ENCODE measurements at regions not wholly inside any gene's neighbourhood (a gene's known extent, or its start where the extent isn't known, plus 50 kb on each side); places are given as distances from the start of the nearest gene placed in this dataset.

DNA sequence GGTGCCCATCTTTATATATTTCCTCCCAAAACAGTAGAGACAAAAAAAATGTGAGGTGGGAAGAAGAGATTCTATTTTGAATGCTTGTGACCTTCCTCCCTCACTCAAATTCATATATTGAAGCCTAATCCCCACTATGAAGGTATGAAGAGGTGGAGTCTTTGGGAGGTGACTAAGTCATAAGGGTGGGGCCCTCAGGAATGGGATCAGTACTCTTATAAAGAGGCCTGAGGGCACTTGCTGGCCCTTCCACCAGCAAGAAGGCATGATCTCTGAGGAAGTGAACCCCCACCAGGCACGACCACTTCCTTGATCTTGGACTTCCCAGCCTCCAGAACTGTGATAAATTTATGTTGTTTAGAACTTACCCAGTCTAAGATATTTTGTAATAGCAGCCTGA lies 517.2 kb upstream of the CNTNAP2 start:
- Mint-ChIP-seq H3K4me1 (no peaks in the 10 kb centered on the region), H3K36me3 (no peaks in the 10 kb centered on the region), H3K4me3 (no peak overlapping the region), H3K27me3 (no peaks in the 10 kb centered on the region), H3K9me3 (peaks cover 0 to 4% of the 10 kb centered on the region in 2 donors), H3K27ac (no peak overlapping the region)
- DNase-seq (no peak), ATAC-seq (replicated peaks) (no peak)

DNA sequence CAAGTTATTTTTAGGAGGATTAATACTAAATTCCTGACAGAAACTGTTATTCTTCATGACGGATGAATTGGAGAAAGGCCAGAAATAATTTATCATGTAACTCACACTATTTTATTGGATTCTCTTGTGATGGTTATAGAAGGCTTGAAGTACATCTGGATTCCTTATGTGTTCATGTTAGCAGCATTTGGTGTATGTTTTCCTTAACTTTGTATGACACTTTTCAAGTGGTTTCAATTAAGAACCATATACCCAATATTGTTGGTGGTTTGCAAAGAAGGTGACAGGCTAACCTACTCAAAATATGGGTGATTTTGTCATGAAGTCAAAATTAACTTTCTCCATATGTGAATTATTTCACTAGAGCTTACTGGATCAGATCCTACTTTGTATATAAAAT lies 532.2 kb upstream of the CNTNAP2 start:
- no peak overlapping the region for H3K4me3 Mint-ChIP-seq
- H3K36me3 Mint-ChIP-seq = no peaks in the 10 kb centered on the region
- H3K4me1 Mint-ChIP-seq = no peaks in the 10 kb centered on the region
- H3K27ac Mint-ChIP-seq = no peak overlapping the region
- DNase-seq (no peak), ATAC-seq (replicated peaks) (no peak)
- H3K27me3 Mint-ChIP-seq = no peaks in the 10 kb centered on the region
- peaks cover 7% of the 10 kb centered on the region in 2 donors for H3K9me3 Mint-ChIP-seq

DNA sequence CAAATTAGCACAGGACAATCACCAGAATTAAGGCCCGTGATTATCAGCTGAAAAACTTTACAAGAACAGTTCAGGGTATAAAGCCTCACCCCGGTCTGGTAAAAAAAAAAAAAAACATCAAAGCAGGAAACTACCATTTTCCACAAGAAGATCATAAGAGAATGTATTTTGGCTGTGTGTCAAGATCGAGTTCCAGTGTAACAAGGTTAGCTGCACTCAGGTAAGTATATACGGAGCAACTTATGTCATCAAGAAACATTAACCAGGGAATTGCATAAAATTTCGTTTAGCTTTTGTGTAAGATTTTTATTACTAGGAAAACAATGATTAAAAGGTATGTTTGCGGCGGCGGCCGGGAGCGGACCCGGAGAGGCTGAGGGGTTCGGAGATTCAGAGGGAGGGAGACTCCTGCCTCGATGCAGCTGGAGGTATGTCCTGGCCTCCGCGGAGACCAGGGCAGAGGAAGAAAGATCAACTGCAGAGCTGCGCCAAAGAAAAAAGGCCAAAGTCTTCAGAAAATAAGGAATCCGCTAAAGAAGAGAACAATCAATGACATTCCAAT lies 533.8 kb upstream of the CNTNAP2 start:
- H3K36me3 Mint-ChIP-seq = no peaks in the 10 kb centered on the region
- H3K9me3 Mint-ChIP-seq = peaks cover 6 to 7% of the 10 kb centered on the region in 2 donors
- no peak overlapping the region for H3K27ac Mint-ChIP-seq
- no peaks in the 10 kb centered on the region for H3K27me3 Mint-ChIP-seq
- H3K4me1 Mint-ChIP-seq = no peaks in the 10 kb centered on the region
- H3K4me3 Mint-ChIP-seq = no peak overlapping the region
- DNase-seq (no peak), ATAC-seq (replicated peaks) (no peak)

DNA sequence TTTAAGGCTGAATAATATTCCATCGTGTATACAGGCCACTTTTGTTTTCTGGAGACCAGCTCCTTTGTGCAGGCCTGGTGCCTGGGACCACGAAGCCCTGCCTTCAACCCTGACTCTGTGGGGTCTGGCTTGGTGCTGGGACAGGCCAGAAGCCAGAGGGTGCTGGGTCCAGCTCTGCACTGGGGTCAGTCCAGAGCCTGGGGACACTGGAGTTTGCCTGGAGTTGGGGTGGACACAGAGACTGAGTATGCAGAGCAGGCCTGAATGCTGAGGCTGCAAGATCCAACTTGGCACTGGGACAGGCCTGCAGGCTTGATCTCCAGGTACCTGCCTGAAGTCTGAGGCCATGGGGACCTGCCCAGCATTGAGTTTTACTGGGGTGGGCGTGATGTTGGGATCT lies 558.8 kb upstream of the CNTNAP2 start:
- H3K27ac Mint-ChIP-seq = no peak overlapping the region
- no peak for DNase-seq
- no peaks in the 10 kb centered on the region for H3K27me3 Mint-ChIP-seq

DNA sequence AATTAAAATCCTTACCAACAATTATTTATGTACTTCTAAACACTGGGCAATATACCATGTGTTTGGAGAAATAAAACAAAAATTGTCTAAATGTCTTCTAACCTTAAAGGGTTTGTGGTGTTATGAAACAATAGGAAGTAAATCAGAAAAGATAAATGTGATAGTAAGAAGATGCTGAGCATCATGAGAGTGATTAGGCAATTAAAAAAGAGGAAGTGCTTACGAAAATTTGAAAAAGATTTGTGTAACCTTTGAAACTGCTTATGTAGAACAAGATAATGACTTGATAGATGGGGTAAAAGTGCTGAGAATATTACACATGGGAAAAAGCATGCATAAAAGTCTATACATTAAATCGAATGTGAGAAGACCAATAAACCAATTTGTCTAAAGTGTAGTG lies 573.4 kb upstream of the CNTNAP2 start:
- Mint-ChIP-seq H3K27ac (no peak overlapping the region), H3K4me1 (no peaks in the 10 kb centered on the region), H3K27me3 (no peaks in the 10 kb centered on the region), H3K4me3 (no peak overlapping the region), H3K36me3 (no peaks in the 10 kb centered on the region), H3K9me3 (no peaks in the 10 kb centered on the region)
- ATAC-seq (replicated peaks) (no peak), DNase-seq (no peak)

More for the DNA sequence above, 558.8 kb upstream of the CNTNAP2 start:
- H3K4me1 Mint-ChIP-seq = no peaks in the 10 kb centered on the region
- no peaks in the 10 kb centered on the region for H3K36me3 Mint-ChIP-seq
- H3K4me3 Mint-ChIP-seq = no peak overlapping the region
- no peaks in the 10 kb centered on the region for H3K9me3 Mint-ChIP-seq
- ATAC-seq (replicated peaks) = peak in 1 of 2 donors; percentile 19

DNA sequence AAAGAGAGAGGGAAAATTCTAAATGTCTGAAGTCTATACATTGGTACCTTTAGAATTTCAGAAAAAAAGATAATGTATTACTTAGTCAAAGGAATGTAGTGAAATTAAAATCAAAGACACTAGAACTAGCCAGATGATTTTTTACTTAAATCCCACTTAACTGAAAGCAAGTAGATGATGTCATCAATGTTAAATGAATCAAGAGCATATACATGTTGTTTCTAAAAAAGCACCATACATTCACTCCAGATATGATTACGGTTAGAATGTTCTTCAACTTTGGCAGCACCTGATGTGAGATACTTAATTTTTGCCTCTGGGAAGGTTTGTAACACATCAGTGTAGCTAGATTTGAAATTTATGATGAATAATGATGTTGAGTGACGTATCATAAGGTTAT lies 576.7 kb upstream of the CNTNAP2 start:
- no peaks in the 10 kb centered on the region for H3K36me3 Mint-ChIP-seq
- DNase-seq (no peak), ATAC-seq (replicated peaks) (no peak)
- no peaks in the 10 kb centered on the region for H3K4me1 Mint-ChIP-seq
- no peaks in the 10 kb centered on the region for H3K9me3 Mint-ChIP-seq
- H3K4me3 Mint-ChIP-seq = no peak overlapping the region
- no peaks in the 10 kb centered on the region for H3K27me3 Mint-ChIP-seq
- no peak overlapping the region for H3K27ac Mint-ChIP-seq

DNA sequence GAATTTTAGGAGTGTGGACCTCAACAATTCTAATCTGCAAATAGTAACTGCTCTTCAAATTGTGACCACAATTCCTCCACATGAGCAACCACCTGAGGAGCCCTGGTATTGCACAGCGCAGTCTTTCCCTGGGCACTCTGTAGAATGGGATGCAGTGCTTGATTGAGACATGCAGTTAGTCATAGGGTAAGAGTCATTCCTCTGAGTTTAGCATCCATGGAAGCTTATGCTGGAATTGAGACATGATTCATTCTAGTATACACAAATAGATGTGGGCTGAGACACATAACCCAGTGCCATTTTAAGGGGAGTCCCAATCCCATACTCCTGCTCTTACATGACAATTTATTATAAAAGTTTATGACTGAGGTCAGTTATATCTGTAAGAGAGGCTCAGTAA lies 582.3 kb upstream of the CNTNAP2 start:
- H3K27me3 Mint-ChIP-seq = no peaks in the 10 kb centered on the region
- no peak overlapping the region for H3K4me3 Mint-ChIP-seq
- no peaks in the 10 kb centered on the region for H3K36me3 Mint-ChIP-seq
- no peak overlapping the region for H3K27ac Mint-ChIP-seq
- ATAC-seq (replicated peaks) = no peak
- H3K9me3 Mint-ChIP-seq = peaks cover 0 to 2% of the 10 kb centered on the region in 2 donors
- DNase-seq = no peak
- no peaks in the 10 kb centered on the region for H3K4me1 Mint-ChIP-seq

DNA sequence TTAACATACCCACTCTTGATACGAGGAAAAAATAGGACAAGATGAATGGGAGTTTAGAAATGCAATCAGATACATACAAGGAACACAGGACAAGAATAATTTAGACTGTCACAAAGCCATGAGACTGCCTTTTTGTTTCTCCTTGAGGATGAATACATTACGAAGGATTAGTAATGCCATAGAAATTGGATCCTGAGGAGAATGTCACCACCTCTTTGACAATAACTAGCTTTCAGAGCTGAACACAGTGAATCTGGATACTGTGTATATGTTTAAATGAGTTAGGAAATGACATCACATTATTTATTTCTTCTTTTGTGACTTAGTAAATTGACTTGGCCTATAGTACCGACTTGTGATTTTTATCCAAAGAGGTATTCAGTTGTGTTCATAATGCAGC lies 596.3 kb upstream of the CNTNAP2 start:
- Mint-ChIP-seq H3K27me3 (no peaks in the 10 kb centered on the region), H3K36me3 (no peaks in the 10 kb centered on the region), H3K27ac (no peak overlapping the region)

DNA sequence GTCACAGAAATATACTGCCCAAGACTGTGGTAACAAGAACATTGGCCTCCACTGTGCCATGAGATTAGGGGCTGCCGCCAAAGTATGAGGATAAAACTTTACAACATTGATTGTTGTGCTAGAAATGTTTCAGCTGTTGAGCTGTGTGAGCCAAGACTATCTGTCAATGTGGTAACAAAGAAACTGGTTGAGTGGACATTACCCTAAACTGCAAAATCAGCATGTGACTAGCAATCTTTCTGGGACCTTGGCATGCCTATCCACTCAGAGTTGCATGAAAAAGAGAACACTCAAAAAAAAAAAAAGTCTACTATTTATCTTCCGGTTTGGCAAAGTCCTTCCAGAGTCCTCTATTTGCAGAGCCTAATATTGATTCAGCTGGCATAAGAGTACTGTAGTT lies 605.6 kb upstream of the CNTNAP2 start:
- no peaks in the 10 kb centered on the region for H3K4me1 Mint-ChIP-seq

More for the DNA sequence above, 596.3 kb upstream of the CNTNAP2 start:
- H3K9me3 Mint-ChIP-seq = no peaks in the 10 kb centered on the region
- DNase-seq = no peak
- H3K4me1 Mint-ChIP-seq = no peaks in the 10 kb centered on the region
- no peak for ATAC-seq (replicated peaks)
- H3K4me3 Mint-ChIP-seq = no peak overlapping the region

DNA sequence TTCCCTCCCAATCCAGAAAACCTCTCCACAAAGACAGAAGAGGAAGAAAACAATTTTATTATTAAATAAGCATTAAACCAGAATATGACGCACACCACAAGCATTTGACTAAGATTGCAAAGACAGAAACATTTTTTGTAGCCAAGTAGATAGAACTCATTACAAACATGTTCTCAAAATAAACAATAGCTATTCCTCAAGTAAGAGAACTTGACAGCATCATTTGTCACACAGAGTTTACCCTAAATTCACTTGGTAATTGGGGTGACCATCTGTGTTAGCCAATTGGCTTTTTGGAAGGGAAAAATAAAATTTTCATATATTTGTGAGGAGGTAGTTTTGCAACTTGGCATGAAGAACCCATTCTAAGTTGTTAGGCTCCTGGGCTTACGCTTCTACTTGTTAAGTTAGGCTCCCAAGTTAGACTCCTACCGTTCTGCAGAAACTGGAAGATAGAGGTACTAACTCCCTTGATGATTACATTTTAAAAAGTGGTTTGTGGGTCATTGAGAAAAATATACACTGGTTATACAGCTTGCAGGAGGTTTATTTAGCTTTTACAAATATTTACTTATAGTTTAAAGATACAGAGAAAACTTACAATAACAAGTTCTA lies 618.6 kb upstream of the CNTNAP2 start:
- Mint-ChIP-seq H3K9me3 (peaks cover 0 to 7% of the 10 kb centered on the region in 2 donors), H3K4me1 (no peaks in the 10 kb centered on the region), H3K27ac (no peak overlapping the region), H3K27me3 (no peaks in the 10 kb centered on the region), H3K4me3 (no peak overlapping the region), H3K36me3 (peaks cover 0 to 2% of the 10 kb centered on the region in 2 donors)
- no peak for DNase-seq
- ATAC-seq (replicated peaks) = no peak

More for the DNA sequence above, 605.6 kb upstream of the CNTNAP2 start:
- Mint-ChIP-seq H3K4me3 (no peak overlapping the region), H3K36me3 (no peaks in the 10 kb centered on the region), H3K27ac (no peak overlapping the region), H3K27me3 (no peaks in the 10 kb centered on the region), H3K9me3 (peaks cover 5 to 8% of the 10 kb centered on the region in 2 donors)
- no peak for ATAC-seq (replicated peaks)
- no peak for DNase-seq

DNA sequence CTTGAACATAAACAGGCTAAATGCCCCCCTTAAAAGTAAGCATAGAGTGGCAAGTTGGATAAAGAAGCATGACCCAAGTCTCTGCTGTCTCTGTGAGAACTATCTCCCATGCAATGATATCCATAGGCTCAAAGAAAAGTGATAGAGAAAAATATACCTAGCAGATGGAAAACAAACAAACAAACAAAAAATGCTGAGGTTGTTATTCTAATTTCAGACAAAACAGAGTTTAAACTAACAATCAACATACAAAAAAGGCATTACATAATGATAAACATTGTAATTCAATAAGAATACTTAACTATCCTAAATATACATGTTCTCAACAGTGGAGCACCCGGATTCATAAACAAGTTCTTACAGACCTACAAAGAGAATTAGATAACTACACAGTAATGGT lies 626.2 kb upstream of the CNTNAP2 start:
- DNase-seq = no peak
- H3K4me1 Mint-ChIP-seq = no peaks in the 10 kb centered on the region
- ATAC-seq (replicated peaks) = no peak
- H3K4me3 Mint-ChIP-seq = no peak overlapping the region
- H3K27me3 Mint-ChIP-seq = no peaks in the 10 kb centered on the region
- H3K9me3 Mint-ChIP-seq = peaks cover 13 to 24% of the 10 kb centered on the region in 2 donors
- H3K36me3 Mint-ChIP-seq = peaks cover 0 to 2% of the 10 kb centered on the region in 2 donors
- H3K27ac Mint-ChIP-seq = no peak overlapping the region

DNA sequence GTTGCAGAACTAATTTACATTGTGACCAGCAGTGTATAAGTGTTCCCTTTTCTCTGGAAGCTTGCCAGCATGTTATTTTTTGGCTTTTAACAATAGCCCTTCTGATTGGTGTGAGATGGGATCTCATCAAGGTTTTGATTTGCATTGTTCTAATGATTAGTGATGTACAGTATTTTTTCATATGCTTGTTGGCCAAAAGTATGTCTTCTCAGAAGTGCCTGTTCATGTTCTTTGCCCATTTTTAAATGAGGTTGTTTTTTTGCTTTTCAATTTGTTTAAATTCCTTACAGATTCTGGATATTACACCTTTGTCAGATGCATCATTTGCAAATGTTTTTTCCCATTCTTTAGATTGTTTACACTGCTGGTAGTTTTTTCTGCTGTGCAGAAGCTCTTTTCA lies 627.0 kb upstream of the CNTNAP2 start:
- Mint-ChIP-seq H3K9me3 (peaks cover 13 to 23% of the 10 kb centered on the region in 2 donors), H3K36me3 (peaks cover 0 to 2% of the 10 kb centered on the region in 2 donors), H3K27ac (no peak overlapping the region), H3K4me1 (no peaks in the 10 kb centered on the region), H3K27me3 (no peaks in the 10 kb centered on the region), H3K4me3 (no peak overlapping the region)
- DNase-seq (no peak), ATAC-seq (replicated peaks) (no peak)

DNA sequence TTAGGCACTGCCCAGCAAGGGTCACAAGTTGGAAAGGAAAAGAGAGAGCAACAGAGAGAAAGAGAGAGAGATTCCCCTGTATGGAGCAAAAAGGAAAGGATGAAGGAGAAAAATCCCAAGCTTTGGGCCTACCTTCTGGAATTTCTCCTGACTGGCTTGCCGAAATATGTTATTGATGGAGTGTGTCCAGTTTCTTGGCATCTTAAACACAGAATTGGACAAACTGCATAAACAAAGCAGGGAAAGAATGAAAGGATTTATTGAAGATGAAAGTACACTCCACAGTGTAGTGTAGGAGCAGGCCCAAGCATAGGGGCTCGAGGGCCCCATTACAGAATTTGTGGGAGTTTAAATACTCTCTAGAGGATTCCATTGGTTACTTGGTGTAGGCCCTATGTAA lies 627.8 kb upstream of the CNTNAP2 start:
- Mint-ChIP-seq H3K9me3 (peaks cover 13 to 18% of the 10 kb centered on the region in 2 donors), H3K4me3 (no peak overlapping the region), H3K27ac (no peak overlapping the region), H3K4me1 (no peaks in the 10 kb centered on the region), H3K36me3 (no peaks in the 10 kb centered on the region), H3K27me3 (no peaks in the 10 kb centered on the region)
- DNase-seq (no peak), ATAC-seq (replicated peaks) (no peak)

DNA sequence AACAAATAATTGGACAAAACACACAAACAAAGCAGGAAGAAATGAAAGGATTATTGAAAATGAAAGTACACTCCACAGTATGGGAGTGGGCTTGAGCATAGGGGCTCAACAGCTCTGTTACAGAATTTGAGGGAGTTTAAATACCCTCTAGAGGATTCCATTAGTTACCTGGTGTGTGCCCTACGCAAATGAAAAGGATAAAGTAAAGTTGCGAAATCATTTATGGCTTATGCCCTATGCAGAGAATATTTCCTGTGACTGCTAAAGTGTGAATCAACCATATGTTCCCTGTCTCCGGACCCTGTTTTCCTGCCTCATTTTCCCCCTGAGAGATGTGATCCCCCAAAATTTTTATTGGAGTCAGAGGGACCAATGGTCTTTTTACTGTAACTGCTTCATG lies 634.6 kb upstream of the CNTNAP2 start:
- no peak overlapping the region for H3K4me3 Mint-ChIP-seq
- no peaks in the 10 kb centered on the region for H3K27me3 Mint-ChIP-seq

DNA sequence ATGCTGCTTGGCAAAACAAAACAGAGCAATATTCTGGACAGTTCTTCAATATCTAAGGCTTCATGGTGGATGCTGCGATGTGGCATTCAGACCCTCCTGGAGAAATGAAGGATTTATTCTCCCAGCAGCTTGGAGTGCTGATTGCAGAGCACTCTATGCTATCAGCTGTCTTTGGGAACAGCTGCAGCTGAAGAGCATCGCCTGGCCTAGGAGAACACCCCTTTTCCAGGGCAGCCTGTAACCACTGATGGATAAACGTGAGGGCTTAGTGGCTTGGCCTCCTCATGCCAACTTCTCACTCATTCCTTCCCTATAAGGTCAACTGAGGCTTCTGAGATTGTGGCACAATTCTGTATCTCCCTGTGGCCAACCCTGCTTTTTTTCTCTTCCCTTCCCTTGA lies 638.1 kb upstream of the CNTNAP2 start:
- H3K36me3 Mint-ChIP-seq = no peaks in the 10 kb centered on the region
- no peak overlapping the region for H3K4me3 Mint-ChIP-seq
- H3K27me3 Mint-ChIP-seq = no peaks in the 10 kb centered on the region
- H3K4me1 Mint-ChIP-seq = no peaks in the 10 kb centered on the region
- H3K9me3 Mint-ChIP-seq = peaks cover 0 to 3% of the 10 kb centered on the region in 2 donors
- no peak overlapping the region for H3K27ac Mint-ChIP-seq
- no peak for DNase-seq
- ATAC-seq (replicated peaks) = no peak

More for the DNA sequence above, 634.6 kb upstream of the CNTNAP2 start:
- DNase-seq (no peak), ATAC-seq (replicated peaks) (no peak)
- Mint-ChIP-seq H3K36me3 (no peaks in the 10 kb centered on the region), H3K4me1 (no peaks in the 10 kb centered on the region), H3K27ac (no peak overlapping the region), H3K9me3 (no peaks in the 10 kb centered on the region)
